NOMO-1 treated with dmso at 0.1 percent for 144 hours (cell line): ENCODE measurements at regions not wholly inside any gene's neighbourhood (a gene's known extent, or its start where the extent isn't known, plus 50 kb on each side); places are given as distances from the start of the nearest gene placed in this dataset.
"Not testable (repeated sequence)": the region's sequence is repeated elsewhere in the genome, so short reads cannot be mapped to it uniquely, and the experiment has no call there.

Experiments used
- DNase-seq: peaks from one replicate; lab custom pipeline; 2025; ENCODE audit not compliant: unreplicated experiment; lab: John Stamatoyannopoulos, UW

DNA sequence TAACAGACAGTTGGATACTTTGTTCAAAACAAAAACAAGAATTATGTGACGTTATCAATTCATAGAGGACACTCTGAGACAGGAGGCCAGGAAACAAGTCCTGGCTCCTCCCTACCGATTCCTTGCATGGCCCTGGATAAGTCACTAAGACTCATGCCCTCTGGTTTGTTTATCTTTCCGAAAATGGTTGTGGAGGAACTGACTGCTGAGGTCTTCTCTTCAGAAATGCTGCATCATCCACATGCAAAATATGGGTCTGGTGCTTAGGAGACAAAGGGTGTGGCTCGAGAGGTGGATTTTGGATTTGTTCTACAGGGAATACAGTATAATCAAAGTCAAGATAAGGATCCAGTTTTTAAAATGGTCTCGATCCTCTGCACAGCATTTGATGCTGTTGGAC lies 130.9 kb downstream of the RELL1 start:
- DNase-seq, result no peak

DNA sequence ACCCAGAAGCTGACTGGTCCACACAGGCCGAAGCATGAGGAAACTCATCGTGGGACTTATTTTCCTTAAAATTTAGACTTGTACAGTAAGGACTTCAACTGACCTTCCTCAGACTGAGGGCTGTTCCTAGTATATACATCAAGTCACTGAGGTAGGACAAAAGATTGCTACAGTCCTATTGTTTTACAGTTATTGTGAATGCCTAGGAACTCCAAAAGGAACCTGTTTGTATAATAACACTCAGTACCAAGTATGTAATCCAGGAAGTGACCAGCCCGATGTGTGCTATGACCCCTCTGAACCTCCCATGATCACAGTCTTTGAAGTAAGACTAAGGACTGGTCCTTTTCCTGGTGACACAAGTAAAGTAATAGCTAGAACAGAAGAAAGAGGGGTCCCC lies 136.3 kb downstream of the RELL1 start:
- not testable (repeated sequence) for DNase-seq

DNA sequence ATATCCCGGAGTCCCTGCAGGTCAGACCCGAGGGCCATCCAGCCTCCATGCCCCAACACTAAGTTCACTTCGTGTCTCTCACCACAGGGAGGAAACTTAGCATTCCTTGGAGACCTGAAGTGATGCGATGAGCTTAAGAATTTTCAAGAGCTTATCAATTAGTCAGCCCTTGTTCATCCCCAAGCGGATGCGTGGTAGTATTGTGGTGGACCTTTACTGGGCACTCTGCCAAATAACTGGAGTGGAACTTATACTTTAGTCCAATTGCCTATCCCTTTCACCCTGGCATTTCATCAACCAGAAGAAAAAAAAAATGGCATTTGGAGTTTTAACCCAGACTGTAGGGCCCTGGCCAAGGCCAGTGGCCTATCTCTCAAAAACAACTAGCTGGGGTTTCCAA lies 137.1 kb downstream of the RELL1 start:
- no peak for DNase-seq

DNA sequence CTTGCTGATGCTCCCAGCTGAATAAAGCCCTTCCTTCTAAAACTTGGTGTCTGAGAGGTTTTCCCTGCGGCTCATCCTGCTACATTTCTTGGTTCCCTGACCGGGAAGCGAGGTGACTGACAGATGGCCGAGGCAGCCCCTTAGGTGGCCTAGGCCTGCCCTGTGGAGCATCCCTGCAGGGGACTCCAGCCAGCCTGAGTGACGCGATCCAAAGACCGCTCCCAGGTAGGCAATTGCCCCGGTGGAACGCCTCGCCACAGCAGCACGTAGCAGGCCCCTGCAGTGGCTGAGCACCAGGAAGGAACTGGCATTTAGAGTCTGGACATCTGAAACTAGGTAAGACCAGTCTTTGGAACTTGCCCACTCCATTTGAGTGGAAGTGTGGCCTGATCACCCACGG lies 139.6 kb downstream of the RELL1 start:
- DNase-seq, result no peak

DNA sequence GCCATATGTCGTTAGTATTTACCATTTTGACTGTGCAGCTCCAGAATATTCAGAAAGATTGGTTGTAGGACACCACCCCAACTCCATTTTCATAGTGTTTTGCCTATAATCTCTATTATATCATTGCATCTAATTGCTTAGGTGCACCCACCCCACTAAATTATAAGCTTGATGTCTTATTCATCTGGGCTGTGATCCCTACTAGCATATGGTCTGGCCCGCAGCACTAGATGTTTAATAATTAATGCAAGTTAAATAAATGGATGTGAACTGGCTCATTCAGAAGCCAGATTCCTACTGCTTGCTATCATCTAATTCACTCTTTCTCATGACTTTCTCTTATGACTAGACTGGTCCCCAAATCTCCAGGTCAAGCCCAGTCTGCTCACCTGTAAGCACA lies 143.5 kb downstream of the RELL1 start:
- DNase-seq, result no peak

DNA sequence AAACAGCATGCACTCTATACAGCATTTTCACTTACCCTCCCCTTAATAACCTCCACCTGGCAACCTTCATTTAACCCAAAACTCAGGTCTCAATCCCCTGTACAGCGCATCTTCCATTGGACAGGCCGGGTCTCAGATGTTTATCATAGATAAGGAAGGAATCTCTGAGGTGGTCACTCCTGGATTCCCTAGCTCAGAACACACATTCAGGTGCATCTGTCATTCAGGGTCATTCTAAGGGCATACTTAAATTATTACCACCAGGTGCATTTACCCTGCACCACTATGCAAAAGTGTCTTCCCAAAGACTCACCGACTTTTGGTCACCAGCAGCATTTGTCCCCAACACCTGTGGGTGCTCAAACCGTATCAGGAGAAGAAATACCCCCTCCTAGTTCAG lies 144.2 kb downstream of the RELL1 start:
- DNase-seq, result no peak

DNA sequence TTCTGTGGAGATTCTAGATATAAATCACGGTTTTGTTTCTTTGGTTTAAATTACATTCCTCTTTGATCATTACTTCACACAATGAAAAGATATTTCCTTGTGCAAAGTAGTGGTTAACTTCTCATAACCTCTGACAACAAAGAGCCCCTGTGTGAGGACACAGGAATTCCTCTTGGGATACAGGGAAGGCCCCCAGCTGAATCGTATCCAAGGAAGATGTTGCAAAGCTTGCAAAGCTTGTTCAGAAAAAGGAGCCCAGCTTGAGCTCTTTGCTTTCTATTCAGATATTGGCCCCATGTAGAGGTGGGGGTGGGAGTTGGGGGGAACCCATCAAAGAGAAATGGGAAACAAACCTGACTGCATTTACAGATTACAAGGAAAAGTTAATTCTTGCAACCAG lies 145.7 kb downstream of the RELL1 start:
- no peak for DNase-seq

DNA sequence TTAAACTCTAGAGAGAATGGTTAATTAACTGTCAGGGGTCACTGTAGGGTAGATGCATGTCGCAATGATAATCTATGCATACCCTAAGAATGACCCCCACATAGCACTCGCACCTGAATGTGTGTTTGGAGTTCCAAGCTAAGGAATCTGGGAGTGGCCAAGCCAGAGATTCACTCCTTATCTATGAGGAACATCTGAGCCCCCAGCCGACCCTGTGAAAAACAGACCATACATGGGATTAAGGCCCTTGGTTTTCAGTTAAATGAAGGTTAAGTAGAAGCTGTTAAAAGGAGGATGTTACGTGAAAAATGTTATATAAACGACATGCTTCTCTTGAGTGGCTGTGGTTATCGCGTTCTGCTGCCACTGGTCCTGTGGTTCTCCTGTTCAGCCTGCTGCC lies 147.2 kb downstream of the RELL1 start:
- DNase-seq, result no peak

DNA sequence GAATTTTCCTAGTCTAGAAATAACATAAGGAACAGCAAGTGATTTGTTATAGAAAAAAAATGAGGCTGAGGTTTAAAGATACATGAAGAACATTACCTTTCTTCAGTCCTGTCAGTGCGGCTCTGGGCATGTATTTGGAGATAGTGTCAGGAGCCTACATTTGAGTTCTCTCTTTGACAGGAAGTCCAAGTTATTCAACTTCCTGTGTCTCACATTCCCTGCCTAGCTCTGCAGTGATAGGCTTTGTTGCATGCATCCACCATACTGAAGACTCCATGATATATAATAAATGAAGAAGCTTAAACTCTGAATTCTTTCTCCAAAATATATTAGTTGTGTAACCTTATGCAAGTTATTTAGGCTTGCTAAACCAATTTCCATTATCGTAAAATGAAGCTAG lies 148.7 kb downstream of the RELL1 start:
- DNase-seq, result no peak

DNA sequence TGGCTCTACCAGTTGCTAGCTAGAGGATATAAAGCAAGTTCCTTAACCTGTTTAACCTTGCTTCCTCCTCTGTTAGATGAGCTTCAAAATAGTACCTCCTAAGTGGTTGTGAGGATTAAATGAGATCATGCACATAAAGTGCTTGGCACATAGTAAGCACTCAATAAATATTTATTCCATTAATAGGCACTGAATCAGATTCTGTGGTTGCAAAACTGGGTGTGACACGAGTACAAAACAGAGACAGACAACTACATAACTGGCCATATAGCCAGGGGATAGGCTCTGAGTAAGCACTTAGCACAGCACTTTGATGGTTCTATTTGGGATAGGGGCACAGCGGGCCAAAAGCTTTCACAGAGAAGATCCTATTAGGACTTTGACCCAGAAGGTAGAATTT lies 150.3 kb downstream of the RELL1 start:
- no peak for DNase-seq

DNA sequence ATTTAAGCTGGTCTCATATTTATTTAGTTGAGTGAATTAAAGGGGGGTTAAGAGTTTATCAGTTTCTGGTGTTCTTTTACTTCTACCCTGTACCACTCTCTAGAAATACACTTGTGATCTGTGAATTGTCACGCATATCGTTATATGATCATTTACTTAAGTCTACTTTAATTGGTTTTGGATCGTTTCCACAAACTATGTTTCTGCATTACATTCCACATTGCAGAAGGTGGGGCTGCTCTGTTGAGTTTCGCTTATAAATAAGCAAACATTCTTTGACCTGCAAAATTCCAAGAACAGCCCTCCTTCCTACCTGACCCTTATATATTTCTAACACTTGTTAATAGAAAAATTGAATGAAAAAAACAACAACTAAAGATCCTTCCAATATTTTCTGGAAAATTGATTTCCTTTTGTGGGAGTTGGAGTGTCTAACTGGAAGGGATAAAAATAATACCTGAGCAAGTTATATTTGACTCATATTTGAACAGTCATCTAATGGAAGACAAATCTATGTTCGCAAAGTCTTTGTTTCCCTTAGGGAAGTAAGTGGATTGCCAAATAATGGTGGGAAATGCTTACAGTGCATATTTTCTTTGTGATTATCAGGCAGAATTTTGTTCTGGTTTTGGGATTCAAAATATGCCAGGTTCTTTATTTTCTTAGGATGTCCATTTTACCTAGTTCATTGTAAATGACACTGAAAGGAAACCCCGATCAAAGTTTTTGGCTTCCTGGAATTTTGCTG lies 152.7 kb downstream of the RELL1 start:
- DNase-seq, result no peak

DNA sequence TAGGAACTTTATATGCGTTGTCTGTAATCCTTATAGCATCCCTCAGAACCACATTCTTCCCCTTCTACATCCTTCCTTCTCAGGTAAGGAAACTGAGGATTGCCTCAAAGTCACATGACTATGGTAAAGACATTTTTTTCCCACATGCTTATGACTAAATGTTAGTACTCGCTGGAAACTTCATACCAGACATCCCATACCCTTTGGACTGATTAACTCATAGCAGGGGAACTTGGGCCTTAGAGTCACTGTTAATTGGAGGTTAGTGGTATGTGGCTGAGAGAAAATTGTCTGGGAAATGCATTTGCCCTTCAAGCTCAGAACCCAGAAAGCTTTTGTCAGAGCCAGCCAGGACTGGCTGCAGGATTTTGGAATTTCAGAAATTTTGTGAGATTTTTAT lies 155.0 kb downstream of the RELL1 start:
- DNase-seq, result no peak

DNA sequence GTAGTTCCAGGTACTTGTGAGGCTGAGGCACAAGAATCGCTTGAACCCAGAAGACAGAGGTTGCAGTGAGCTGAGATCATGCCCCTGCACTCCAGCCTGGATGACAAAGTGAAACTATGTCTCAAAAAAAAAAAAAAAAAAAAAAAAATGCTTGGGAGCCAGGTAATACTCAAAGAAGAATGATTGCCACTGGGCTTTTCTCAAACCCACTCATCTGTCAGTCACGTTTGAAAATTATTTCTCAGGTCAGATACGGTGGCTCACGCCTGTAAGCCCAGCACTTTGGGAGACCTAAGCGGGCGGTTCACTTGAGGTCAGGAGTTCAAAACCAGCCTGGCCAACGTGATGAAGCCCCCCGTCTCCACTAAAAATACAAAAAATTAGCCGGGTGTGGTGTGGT lies 155.7 kb downstream of the RELL1 start:
- DNase-seq, result no peak

DNA sequence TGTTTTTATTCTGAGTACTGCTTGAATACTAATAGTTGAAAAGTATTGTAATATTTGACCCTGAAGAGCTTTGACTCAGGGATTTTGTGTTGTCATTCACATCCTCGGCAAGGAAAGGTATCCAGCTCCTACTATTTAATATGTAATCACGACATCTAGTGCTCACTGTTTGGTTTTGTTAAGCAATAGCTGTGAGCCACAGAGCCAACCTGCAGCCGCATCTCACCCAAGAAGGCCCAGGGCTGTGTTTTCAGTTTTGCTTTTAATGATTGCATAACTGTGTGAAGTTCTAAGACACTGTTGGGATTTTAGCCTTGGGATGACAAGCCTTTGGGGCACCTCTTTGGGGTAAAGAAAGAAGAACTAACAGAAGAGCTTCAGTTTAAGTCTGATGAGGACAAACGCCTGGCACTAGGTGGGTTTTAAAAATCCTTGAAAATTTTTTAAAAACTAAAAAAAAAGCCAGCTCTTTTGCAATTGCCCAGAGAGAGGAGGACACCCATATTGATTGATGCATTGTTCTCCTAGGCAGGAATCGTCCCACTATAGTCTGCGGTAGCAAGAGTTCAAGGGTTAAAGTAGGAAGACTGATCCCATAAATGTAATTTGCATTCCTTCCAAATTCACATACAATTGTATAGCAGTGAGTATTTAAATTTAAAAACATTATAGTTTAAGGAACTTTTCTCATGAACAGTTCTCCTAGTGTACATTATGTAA lies 157.8 kb downstream of the RELL1 start:
- peak; percentile 42 for DNase-seq

DNA sequence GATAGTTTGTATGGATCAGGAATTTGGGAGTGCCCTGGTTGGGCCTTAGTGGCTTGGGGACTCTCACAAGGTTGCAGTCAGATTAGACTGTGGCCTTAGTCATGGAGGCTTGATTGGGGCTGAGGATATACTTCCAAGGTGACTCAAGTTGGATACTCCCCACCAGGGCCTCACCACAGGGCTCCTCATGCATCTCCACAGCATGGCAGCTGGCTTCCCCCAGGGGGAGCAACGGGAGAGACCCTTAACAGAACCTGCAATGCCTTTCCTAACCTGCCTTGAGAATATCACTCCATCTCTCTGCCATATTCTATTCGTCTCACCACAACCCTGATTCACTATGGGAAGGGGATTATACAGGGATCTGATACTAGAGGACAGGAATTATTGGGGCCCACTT lies 161.9 kb downstream of the RELL1 start:
- DNase-seq, result no peak

DNA sequence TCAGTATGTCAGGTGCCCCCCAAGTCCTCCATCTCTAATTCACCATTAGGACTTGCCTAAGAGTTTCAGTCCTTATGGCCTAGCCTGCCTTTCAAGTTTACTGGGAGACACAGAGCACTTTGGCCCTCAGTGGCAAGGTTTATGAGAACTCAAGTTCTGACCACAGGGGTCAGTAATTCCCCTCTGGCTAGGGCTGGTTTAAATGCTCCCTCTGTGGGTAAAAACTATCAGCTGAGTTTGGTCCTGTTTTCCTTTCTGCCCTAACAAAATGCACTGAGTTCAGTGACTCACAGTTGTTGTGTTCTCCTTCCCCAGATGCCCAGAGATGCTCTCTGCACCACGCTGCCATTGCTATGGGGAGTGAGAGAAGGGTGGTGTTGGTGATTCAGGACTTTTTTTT lies 163.2 kb downstream of the RELL1 start:
- no peak for DNase-seq

DNA sequence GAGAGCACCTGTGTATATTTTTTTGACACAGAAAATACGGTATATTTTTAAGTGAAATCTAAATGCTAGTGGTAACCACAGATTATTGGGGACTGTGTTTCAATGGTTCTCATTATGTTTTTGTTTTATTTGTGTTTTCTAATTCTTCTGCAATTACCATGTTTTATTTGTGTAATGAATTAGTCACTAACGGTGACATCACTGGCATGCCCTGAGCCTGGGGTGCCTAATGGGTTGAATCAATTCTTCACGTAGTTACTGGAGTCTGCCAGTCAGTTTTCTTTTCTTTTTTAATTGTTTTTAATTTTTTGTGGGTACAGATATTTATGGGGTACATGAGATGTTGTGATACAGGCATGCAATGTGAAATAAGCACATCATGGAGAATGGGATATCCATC lies 168.8 kb downstream of the RELL1 start:
- no peak for DNase-seq

DNA sequence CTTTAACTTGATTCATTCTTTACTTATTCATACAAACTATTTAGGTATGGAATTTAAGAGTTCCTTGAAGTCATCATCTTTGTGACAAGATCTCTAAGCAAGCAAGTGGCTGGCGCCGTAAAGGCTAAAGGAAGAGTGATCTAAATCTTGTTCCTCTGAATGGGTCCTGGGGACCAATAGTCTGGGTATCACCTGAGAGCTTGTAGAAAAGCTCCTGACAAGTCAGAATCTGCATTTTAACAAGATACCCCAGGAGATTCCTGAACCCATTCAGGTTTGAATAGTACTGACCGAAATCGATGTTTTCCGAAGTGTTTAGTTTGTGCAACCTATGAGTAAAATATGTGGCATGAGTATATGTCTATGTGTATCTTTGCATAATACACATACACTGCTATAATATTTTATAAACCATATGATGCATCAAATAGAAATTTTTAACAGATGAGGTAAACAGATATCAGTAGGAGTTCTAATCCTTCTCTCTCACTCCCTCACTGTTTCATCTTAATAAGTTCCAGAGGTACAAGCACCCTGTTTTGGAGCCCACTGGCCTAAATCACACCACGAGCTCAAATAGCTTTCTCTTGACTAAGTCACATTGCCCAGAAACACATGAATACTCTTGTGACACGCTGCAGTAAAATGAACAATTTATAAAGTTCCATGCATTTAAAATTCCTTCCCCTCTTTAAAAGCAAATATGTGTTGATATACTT lies 170.0 kb downstream of the RELL1 start:
- DNase-seq, result no peak

DNA sequence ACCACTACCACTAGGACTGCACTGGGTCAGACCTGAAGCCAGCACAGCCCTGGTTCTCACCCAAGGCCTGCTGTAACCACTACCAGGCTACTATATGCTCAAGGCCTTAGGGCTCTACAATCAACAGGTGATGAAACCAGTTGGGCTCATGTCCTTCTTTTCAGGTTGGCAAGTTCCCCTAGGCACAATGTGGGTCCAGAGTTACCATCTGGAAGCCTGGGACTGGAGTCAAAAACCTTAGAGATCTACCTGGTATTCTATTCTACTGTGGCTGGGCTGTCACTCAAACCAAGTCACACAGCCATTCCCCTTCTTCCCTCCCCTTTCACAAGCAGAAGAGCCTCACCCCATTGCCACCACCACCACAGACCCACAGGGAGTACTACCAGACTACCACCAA lies 175.6 kb downstream of the RELL1 start:
- DNase-seq, result no peak

DNA sequence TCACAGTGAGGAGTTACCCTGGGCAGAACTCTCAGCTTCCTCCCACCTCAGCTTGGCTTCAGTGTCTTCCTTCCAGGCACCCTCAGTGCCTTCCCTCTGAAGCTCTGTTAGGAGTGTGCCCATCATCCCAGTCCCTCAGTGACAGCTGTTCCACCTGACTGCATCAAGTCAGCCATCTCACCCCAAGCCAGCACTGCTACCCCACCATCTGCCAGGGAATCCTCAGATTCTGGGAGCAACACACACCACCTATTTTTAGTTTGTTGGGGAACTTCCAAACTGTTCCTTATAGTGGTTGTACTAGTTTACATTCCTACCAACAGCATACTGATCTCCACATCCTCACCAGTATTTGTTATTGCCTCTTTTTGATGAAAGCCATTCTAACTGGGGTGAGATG lies 182.9 kb downstream of the RELL1 start:
- no peak for DNase-seq

DNA sequence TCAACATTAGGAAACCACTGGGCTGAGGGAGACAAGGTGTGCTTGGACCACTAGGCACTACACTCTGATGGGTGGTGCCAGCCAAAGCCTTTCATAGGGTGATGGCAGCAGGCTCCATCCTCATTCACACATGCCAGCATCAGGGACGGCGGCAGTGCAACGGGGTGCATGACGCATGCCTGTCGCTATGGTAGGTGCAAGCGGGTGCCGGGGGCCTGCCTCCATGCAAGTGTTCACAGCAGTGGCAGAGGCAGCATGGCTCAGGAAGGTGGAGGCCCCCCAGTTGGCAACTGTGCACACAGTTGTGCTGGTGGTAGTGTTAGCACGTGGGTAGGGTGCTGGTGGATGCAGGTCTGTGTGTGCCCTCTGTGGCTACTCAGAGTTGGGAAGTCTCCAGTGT lies 184.1 kb downstream of the RELL1 start:
- no peak for DNase-seq
